ENCODE measurements at regions not wholly inside any gene's neighbourhood (a gene's known extent, or its start where the extent isn't known, plus 50 kb on each side); places are given as distances from the start of the nearest gene placed in this dataset.

- DNase-seq = no peak
These were observed 128.3 kb upstream of the RGMA start for GRCh38 chr15:93217343-93217742.

GRCh38 chr15:93214106-93214505 is 125.1 kb upstream of the RGMA start:
- DNase-seq = no peak

- no peak for DNase-seq
These were observed 124.3 kb upstream of the RGMA start for GRCh38 chr15:93213281-93213680.

- DNase-seq = no peak
These were observed 123.6 kb upstream of the RGMA start for GRCh38 chr15:93212578-93212977.

GRCh38 chr15:93210995-93211394 is 122.0 kb upstream of the RGMA start:
- no peak for DNase-seq

DNA sequence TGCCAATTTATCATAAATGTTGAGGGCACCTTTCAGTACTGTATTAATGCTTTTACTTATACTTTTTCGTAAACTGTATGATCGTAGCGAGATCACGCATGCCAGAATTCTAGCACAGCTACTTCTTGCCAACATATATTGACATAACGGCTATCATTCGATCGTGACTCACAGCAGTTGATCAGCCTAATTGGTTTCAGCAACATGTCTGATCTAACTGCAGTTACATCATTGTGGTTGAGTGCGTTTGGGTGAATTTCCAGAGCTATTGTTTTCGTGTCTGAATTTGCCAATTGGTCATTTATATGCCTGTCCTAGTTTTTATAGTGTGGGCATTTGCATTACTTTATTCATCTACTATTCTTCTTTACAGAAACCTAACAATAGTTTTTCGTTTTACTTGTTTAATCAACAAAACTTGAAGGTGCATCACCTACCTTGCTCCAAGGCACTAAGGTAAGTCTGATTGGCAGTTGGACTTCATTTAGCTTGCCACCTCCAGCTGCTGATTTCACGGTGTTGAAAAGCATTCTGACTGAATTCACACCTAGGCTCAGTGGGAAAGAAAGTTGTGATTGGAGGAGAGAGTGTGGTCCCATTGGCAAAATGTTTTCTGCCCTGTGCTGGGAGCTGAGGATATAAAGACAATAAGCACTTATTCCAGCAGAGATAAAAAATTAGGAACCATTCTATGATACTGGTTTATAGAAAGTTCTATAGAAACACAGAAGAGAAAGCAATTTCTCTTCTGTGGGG is 120.9 kb upstream of the RGMA start:
- no peak for DNase-seq

DNA sequence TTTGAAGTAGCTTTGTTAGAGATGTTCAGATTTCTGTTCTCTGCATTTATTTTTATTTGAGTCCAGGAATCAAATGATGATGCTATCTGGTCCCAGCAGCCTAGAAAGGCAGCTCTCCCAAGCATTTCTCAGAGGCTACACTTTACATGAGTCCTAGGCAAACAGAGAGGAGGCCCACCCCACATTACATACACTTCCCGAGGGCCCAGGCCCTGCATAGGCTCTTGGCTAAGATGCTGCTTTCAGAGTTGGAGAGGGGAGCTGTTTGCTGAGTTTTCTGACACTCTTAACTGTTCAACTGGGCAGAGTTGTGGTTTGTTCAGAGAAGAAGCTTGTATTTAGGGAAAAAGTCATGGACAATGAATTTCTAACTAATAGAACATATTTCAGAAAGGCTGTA is 117.9 kb upstream of the RGMA start:
- no peak for DNase-seq

DNA sequence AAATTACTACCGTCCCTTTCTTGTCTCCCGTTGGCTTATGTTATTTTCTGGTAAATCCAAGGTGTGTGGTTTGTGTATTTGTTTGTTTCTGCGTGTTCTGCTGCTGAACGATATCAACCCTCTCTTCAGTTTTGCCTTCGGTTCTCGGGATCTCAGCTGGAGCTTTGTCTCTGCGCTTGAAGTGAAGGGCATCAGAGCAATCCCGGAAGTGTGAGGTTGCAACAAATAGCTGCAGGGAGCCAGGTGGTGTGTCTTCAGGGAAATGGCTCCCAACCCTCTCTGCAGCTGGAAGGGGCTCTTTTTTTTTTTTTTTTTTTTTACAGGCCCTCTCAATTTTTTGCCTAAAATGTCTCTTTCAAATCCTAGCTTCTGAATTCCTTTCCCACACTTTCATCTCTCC is 116.4 kb upstream of the RGMA start:
- no peak for DNase-seq

DNA sequence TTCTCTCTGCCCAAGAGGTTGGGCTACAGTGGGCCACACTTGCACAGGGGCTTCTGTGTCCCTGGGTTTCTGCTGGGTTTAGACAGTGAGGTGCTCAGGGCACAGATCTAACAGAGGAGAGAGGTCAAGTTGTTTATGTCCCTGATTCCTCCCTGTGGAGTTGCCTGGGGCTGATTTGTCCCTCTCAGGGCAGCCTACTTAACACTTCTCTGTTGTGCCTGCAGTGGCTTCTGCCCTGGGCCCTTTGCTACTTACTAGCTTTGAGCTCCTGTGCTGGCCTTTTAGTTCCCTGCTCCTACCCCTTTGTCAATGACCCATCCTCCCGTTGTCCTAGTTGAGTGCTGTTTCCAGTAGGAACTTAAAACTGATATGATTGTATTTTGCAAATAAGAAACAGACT is 114.0 kb upstream of the RGMA start:
- DNase-seq = no peak

GRCh38 chr15:93202405-93202804 is 113.4 kb upstream of the RGMA start:
- DNase-seq = no peak

DNA sequence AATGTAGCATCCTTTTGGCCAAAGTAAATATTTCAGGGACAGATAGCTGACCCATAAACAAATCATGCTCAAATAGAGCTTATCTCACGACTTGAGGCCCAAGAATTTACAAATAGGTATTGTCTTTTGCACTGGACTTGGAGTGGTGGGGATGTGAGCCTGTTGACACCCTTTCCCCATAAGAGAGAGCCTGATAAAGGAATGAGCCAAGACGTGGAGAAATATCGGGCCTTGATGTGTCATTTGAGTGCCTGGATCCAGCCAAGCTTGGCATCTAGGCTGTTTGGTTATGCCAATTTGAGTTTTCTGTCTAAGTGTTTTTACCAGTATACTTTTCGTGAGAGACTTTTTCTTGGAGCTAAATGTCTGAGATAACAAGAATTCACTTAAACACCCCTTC is 112.9 kb upstream of the RGMA start:
- DNase-seq = no peak

DNA sequence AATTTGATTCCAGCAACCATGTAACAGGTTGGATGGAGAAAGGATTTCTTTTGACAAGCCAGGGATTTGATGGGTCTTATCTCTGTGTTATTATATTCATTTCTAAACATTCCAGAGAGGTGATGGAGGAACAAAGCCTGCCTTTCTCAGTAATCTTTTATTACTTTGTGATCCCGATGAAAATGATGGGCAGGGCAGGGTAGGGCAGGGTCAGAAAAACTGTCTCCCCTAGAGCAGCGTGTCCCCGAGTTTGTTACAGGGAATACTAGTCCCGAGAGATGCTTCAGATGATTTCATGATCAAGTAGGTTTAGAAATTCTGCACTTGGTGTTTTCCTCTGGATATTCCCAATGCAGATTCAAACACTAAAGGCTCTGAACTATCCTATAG is 111.8 kb upstream of the RGMA start:
- DNase-seq = no peak

GRCh38 chr15:93200081-93200836 is 111.2 kb upstream of the RGMA start:
- DNase-seq = no peak

DNA sequence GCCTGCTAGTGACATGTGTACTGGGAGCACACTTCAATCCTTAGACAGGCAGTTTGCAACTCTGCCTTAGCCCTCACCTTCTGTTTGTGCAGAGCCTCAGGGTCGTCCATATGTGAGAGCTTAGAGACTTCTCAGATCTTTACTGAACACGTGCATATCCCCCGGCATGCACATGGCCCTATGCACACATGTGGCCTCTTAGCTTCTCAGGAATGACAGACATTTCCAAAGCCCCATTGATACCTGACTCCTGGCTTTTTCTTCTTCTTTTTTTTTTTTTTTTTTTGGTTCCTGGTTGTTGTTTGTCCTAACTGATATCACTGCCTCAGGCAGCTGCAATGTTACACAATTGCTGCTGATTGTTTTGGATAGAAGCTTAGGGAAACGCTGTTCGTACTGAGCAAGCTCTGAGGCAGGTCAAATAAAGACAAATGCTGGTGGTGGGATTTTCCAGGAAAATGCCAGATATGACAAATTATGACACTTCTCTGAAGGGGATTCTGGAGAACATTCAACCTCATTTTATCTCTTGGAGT is 107.2 kb upstream of the RGMA start:
- no peak for DNase-seq

DNA sequence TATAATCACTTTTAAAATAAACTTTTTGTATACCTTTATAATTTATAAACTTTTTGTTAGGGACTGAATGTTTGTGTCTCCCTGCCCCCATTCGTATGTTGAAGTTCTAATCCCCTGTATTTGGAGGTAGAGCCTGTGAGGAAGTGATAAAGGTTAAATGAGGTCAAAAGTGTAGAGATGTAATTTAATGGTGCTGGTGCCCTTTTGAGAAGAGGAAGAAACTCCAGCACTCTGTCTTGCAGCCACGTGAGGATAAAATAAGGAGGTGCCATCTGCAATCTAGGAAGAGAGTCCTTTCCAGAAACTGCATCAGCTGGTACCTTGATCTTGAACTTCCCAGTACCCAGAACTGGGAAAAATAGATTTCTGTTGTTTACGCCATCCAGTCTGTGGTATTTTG is 106.1 kb upstream of the RGMA start:
- no peak for DNase-seq

GRCh38 chr15:93190238-93190637 is 101.2 kb upstream of the RGMA start:
- DNase-seq = no peak

- DNase-seq = no peak
These were observed 100.5 kb upstream of the RGMA start for GRCh38 chr15:93189561-93189960.

GRCh38 chr15:93188236-93188635 is 99.2 kb upstream of the RGMA start:
- no peak for DNase-seq

GRCh38 chr15:93185796-93186195 is 96.8 kb upstream of the RGMA start:
- no peak for DNase-seq

GRCh38 chr15:93182703-93183205 is 93.7 kb upstream of the RGMA start:
- DNase-seq = no peak

DNA sequence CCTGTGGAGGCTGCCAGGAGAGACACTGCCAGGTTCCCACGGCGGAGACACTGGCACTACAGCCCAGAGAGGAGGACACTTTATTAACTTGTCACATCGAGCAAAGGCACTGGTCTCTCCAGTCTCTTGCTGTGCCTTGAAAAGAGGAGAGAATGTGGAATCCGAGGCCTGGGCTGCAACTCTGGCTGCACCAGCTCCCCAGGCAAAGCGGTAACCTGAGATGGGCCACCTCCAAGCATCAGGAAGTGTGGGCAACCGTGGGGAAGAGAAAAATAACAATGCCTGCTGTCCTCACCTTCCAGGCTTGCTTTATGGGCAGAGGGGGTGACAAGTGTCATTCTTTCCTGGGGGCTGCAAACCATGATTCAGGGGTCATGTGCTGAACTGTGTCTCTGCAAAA is 91.6 kb upstream of the RGMA start:
- no peak for DNase-seq

GRCh38 chr15:93180128-93180527 is 91.1 kb upstream of the RGMA start:
- DNase-seq = no peak

DNA sequence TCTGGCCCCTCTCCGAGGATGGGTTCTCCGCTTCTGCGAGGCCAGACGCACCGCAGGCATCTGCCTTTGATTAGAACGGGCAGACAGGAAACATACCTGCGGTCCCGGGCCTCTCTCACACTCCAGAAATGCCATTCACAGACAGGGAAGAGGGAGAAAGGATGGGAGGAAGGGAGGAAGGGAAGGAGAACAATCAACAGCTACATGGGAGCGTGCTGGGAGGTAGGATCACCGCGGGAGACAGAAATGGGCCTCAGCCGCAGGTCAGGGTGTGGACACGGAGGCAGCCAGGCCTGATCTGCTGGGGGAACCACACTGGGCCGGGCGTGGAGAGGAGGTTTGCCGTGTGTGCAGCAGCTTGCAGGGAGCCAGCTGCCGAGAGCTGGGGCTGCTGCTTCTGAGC is 90.7 kb upstream of the RGMA start:
- no peak for DNase-seq

- DNase-seq = no peak
These were observed 90.1 kb upstream of the RGMA start for GRCh38 chr15:93179072-93179471.

Data from stimulated activated CD4-positive, alpha-beta T cell treated with anti-CD3 and anti-CD28 coated beads, Interleukin-4, amount 100 ng/mL, for 24 hours (primary cell).